ENCODE measurements at regions not wholly inside any gene's neighbourhood (a gene's known extent, or its start where the extent isn't known, plus 50 kb on each side); places are given as distances from the start of the nearest gene placed in this dataset.

- no peak for DNase-seq
Observed at GRCh38 chr6:44500074-44500473, 112.6 kb downstream of the CDC5L start.

GRCh38 chr6:44503471-44503870 lies 116.0 kb downstream of the CDC5L start:
- DNase-seq: no peak

DNA sequence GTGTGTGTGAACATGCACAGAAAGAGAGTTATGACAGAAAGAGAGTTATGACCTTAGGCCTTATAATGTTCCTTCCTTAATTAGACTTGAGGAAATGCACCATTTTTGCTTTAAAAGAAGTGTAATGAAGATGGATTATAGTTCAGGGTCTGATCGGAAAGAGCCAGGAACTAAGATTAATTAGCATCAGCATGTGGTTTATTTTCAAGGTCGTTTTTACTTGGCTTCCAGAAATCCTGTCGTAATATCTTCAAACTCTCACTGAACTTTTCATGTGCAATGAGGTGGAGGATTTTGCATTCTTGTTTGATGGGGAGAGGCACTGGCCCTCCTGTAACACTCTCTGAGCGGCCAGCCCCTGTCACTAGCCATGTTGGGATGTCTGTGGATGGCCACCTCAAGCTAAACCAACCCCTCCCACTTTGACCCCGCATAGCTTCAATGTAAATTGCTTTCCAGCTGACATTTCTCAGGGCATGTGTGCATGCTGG lies 116.8 kb downstream of the CDC5L start:
- DNase-seq: no peak

GRCh38 chr6:44505751-44506150 lies 118.2 kb downstream of the CDC5L start:
- DNase-seq: no peak

GRCh38 chr6:44507014-44507413 lies 119.5 kb downstream of the CDC5L start:
- no peak for DNase-seq

DNA sequence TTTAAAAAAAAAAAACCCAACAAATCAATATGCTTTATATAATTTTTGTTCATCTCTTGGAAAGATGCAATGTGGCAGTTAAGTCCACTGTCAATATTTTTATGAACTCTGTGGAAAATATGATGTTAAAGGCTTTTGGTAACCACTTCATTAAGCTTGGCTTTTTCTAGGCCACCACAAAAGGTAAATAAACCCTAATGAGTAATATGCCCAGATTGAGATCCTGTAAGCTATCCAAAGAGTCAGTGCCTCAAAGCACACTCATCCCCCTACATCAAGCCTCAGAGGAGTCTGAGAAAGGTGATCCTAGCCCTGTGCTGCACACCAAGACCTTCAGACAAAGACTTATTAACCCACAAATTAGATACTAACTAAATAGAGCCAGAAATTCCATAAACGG lies 121.1 kb downstream of the CDC5L start:
- DNase-seq: no peak

- no peak for DNase-seq
Observed at GRCh38 chr6:44511126-44511525, 123.6 kb downstream of the CDC5L start.

DNA sequence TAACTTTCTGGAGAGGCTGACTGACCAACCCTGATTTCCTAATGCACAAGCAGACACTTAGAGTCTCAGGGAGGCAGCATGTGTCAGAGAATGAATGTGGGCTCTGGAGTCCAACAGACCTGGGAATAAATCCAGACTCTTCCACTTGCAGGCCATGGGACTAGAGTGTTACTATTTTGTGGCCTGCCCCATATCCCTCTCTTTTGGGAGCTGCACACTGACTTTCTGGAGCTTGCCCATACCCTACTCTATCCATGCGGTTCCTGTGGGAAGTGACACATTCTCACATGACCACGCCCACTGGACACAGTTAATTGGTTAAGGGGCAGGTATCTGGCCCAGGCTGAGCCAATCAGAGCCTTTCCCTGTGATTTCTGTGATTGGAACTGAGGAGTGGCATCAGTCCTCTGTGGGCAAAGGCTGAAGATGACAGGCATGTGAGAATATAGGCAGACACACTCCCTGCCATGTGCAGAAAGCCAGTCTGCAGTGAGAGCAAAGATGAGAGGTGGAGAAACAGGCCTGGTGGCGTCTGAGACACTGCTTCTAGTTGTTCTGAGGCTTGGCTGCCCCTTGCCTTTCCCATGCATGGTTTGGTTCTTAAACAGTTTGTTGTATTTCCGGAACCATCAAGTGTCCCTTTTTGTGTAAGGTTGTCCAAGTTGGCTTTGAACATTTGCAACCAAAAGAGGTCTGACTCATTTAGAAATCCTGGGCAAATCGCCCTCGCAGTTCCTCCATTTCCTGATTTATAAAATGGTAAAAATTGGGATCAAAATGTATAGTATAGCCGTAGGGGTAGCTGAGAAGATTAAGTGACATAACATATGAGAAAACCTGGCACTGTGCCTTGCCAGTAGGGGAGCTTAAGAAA lies 125.6 kb downstream of the CDC5L start:
- no peak for DNase-seq

- DNase-seq: no peak
Observed at GRCh38 chr6:44514085-44514484, 126.6 kb downstream of the CDC5L start.

DNA sequence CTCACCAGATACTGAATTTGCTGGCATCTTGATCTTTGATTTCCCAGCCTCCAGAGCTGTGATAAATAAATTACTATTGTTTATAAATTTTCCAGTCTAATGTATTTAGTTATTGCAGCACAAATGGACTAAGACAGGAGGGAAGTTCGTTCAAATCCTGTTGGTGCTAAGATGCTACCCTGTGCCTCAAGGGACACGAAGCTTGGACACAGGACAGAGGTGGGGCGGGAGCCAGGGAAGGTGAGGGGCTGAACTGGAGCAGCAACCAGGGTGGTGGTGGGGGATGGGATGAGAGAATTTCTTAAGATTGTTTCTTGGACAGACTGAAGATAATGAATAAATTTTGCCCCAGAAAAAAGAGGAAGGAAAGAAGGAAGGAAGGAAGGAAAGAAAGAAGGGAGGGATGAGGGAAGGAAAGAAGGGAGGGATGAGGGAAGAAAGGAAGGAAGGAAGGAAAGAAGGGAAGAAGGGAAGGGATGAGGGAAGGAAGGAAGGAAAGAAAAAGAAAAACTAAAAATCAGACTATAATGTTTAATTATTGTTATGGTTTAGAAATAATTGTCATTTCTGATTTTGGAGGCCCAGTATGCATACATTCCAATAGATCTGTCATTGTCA lies 127.2 kb downstream of the CDC5L start:
- DNase-seq: no peak

DNA sequence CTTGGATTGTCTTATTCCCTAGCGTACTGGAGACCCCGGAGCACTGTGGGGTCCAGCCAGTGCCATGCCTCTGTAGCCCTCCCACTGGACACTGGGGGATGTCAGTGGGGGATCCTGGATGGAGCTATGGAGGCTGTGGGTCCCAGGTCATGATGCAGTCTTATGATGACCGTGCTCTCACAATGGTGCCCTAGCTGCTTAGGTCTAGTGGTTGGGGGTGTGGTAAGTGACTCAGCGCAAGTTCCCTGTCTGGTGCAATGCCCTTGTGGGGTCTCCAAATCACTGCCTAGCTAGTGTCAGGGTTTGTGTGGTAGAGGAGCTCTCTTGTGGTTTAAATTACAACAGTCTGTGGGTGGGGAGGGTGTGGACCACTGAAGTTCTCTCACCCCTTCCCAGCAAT lies 135.4 kb downstream of the CDC5L start:
- DNase-seq: no peak

DNA sequence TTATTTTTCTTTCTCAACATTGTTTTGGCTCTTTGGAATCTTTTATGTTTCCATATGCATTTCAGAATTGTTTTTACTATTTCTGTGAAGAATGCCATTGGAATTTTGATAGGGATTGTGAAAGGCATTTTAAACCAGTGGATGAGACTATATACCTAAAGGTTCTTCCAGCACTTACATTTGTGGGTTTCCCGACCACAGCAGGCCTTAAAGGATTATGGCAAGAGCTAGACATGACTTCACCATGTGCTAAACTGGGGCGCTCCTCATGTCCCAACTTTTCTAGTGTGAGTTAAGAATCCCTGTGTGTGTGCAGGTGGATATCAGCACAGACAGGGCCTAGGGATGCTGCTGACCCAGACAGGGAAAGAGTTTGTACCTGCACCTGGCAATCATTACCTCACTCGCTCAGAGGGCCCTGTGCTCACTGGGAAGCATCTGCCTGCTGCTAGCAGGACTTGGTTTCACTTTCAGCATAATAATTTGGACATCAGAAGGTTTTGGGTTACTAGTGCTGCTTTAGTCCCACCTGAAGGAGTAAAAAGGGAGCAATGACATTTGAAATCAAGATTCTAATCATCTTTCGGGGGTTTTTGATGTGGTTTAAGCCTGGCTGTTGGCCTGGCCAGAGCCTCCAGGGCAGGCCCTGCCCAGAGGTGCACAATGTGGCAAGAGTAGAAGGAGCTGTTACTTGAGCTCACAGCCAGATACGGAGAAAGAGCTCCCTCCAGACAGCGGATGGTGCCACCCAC lies 137.1 kb downstream of the CDC5L start:
- no peak for DNase-seq

DNA sequence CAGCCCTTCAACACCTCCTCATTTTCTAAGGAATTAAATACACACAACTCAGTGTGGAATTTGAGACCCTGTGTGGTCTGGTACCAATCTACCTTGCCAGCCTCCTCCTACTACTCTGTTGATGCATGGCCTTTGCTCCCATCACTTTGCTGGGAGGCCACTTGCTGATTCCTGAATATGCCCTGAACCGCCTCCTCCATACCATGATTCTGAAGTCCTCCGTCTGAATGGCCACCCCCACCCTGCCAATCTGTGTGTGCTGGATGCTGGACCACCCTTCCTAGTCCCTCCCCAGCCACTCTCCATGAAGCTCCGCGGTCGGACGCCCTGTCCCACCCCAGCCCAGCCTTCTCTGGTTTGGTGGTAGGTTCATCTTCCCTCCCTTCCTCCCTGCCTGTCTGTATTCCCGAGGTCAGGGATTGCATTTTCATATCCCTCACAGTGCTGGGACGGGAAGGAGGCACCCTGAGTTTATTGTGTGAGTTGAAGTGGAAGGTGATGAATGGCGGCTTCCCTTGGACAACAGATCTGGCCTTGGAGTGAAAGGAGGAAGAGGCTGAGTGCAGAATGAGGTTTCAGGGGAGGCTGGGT lies 138.3 kb downstream of the CDC5L start:
- no peak for DNase-seq

DNA sequence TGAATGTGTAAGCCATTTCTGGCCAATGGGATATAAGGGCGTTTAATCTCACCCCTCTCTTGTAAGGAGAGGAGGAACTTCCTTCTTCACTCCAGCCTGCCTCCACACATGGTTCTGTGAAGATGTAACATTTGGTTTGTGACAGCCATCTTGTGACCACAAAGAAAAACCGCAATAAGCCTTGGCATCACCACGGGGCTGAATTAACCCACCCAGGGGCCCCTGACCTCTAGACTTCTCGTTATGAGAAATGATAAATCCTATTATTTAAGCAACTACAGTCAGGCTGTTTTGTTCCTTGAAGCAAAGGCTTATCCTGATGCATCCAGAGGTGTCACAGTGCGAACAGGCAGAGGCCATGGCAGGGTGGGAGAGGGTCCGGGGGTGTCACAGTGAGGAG lies 139.7 kb downstream of the CDC5L start:
- DNase-seq: no peak

DNA sequence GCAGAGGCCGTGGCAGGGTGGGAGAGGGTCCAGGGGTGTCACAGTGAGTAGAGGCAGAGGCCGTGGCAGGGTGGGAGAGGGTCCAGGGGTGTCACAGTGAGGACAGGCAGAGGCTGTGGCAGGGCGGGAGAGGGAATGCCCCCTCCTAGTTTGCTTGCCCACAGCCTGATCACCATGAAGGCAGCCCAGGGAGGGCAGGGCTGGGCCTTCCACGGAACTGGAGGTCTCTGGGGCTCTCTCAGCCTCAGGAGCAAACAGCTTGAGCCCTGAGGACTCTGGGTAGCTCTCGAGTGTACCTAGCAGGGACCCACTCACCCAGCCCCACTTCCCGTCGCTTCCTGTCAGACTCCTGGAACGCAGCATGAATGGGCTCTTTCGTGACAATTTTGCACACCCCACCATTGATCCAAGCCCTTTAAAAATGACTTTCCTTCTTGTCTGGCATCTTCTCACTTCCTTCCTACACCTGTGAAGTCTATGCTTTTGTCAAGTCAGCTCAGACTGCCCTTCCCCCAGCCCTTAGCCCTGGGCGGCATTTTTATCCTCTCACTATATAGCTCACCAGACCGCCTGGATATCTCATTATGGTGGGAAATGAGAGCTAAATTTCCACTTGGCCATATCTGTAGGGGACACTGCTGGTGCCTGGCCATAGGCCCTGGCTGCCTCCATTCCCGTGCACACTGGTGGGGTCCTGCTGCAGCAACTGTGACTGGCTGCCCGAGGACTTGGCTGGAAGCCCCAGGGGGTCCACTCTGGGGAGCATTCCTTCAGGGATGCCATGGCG lies 140.3 kb downstream of the CDC5L start:
- no peak for DNase-seq

DNA sequence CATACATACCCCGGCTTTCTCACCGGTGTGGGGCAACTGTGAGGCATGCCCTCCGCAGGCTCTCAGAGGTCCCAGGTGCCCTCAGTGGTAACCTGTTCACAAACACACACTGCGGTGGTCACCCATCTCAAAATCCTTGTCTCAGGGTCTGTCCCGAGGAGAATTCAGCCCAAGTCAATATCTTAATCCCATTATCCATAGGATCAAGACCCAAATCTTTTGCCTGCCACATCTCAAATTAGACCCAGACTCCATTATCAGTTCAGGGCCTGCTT lies 140.8 kb downstream of the CDC5L start:
- no peak for DNase-seq

DNA sequence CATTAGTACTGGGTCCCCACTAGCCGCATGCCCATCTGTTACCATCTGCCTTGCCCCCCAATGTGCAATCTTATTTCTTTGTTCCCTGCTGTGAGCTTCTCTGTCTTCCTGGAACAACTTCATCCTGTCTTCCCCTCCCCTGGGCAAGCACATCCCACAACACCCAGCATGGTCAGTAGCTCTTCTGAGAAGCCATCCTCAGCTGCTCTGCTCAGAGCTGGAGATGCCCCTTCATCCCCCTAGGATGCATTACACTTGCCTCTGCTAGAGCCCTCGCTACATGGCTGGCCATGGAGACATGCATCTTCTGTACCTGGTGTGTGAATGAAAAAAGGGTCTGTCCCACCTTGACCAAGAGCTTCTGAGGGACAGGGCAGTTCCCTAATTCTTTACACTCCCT lies 141.2 kb downstream of the CDC5L start:
- no peak for DNase-seq

GRCh38 chr6:44529146-44529905 lies 141.8 kb downstream of the CDC5L start:
- DNase-seq: no peak

DNA sequence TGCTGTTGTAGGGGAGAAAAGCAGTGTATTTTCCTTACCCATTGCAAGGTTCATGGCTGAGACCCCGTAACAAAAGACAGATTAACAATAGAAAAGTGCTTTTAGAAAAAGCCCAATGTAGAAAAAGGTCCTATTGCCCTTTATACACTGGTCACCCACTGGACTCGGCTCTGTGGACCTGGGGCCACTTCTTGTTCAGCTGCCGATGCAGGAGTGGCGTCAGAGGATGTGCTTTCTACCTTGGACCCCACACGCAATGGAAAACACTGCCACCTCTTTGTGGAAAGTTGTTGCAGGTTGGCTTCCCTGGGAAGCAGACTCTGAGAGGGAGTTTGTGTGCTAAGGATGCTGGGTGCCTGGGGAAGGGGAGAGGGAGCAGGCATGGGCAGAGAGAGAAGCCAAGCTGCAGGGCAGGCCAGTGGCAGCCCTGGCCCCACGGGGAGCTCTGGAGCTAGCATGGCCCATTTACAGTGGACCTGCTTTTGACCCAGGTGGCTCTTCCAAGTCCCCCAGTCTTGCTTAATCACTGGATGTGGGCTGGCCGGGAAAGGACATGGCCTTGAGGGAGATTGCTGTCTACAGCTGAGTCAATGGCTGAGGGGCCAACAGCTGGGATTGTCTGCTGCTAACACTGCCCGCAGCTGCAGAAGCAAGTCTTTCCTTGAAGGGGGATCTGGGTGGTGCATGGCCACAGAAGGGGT lies 142.9 kb downstream of the CDC5L start:
- DNase-seq: no peak

GRCh38 chr6:44530910-44531234 lies 143.4 kb downstream of the CDC5L start:
- DNase-seq: no peak

DNA sequence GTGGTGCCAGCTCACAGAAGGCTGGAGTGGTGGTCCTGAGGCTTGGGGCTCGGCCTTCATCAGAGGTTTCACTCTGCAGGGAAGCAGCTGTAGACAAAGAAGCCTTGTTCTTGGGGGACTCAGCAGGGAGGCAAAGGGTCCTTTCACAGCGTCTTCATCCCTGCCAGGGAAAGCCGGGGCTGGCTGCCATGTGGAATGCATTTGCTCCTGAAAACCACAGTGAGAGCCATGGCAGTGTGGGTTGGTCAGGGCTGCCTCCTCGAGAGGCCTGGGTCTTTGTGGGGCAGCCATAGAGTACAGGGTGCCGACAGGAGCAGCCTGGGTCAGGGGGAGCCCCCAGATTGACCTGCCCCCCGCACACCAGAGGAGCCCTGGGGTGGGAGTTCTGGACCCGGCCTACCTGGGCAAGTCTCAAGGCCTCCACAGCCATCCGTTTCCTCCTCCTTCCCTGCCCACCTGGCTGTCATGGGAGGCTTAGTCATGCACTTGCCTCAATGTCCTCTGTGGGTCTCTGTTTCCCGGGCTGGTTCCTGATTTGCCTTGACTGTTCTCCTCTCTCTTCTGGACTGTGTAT lies 144.0 kb downstream of the CDC5L start:
- no peak for DNase-seq

Data from NCI-H1105 treated with DMSO at 0.1 percent for 48 hours (cell line).